Mucosa of stomach (tissue), 1 donor: ENCODE measurements at regions not wholly inside any gene's neighbourhood (a gene's known extent, or its start where the extent isn't known, plus 50 kb on each side); places are given as distances from the start of the nearest gene placed in this dataset.
"Not testable (repeated sequence)": the region's sequence is repeated elsewhere in the genome, so short reads cannot be mapped to it uniquely, and the experiment has no call there.

ENCODE experiments used
- H3K27me3 ChIP-seq: one replicate; pipeline ENCODE4 v1.7.0; 2013; ENCODE audit warnings: mild to moderate bottlenecking, low read length; ENCODE audit not compliant: control insufficient read depth, insufficient read depth
- H3K36me3 ChIP-seq: one replicate; pipeline ENCODE4 v1.7.0; 2013; ENCODE audit warnings: low read length; ENCODE audit not compliant: control insufficient read depth, insufficient read depth
- H3K4me1 ChIP-seq: one replicate; pipeline ENCODE4 v1.7.0; 2013; ENCODE audit warnings: mild to moderate bottlenecking, low read length; ENCODE audit not compliant: control insufficient read depth, insufficient read depth
- H3K4me3 ChIP-seq: one replicate; pipeline ENCODE4 v1.7.0; 2013; ENCODE audit warnings: low read length
- H3K9ac ChIP-seq: one replicate; pipeline ENCODE4 v1.7.0; 2013; ENCODE audit warnings: mild to moderate bottlenecking, low read length, moderate library complexity
- H3K9me3 ChIP-seq: one replicate; pipeline ENCODE4 v1.7.0; 2013; ENCODE audit warnings: mild to moderate bottlenecking, low read length, moderate library complexity; ENCODE audit not compliant: control insufficient read depth
- donor health status: Pancreatic carcinoma.

- H3K9me3 ChIP-seq, result peaks cover 5% of the 10 kb centered on the region
- H3K36me3 ChIP-seq, result no peaks in the 10 kb centered on the region
- no peaks in the 10 kb centered on the region for H3K4me1 ChIP-seq
- H3K27me3 ChIP-seq, result no peaks in the 10 kb centered on the region
- H3K9ac ChIP-seq, result no peak overlapping the region
- no peak overlapping the region for H3K4me3 ChIP-seq
Observed at GRCh38 chr10:3391657-3392056, 219.1 kb upstream of the PITRM1 start.

- H3K36me3 ChIP-seq, result no peaks in the 10 kb centered on the region
- H3K4me1 ChIP-seq, result no peaks in the 10 kb centered on the region
- H3K4me3 ChIP-seq, result no peak overlapping the region
- no peaks in the 10 kb centered on the region for H3K27me3 ChIP-seq
- H3K9ac ChIP-seq, result no peak overlapping the region
- no peaks in the 10 kb centered on the region for H3K9me3 ChIP-seq
Observed at GRCh38 chr10:3389130-3389529, 216.5 kb upstream of the PITRM1 start.

DNA sequence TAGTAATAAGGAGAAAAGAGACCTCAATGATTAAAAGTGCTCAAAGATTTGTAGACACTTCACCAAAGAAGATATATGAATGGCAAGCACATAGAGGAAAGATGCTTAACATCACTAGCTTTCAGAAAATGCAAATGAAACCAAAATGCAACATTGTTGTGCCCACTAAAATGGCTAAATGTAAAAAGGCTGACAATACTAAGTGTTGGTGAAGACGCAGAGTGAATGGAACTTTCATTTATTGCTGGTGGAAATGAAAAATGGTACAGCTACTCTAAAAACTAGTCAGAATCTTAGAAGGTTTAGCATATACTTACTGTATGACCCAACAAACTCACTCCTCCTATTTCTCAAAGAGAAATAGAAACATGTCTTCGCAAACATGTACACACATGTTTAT, 212.9 kb upstream of the PITRM1 start:
- Histone ChIP-seq H3K27me3 (no peaks in the 10 kb centered on the region), H3K9ac (no peak overlapping the region), H3K9me3 (no peaks in the 10 kb centered on the region), H3K4me1 (no peaks in the 10 kb centered on the region), H3K36me3 (no peaks in the 10 kb centered on the region), H3K4me3 (no peak overlapping the region)

DNA sequence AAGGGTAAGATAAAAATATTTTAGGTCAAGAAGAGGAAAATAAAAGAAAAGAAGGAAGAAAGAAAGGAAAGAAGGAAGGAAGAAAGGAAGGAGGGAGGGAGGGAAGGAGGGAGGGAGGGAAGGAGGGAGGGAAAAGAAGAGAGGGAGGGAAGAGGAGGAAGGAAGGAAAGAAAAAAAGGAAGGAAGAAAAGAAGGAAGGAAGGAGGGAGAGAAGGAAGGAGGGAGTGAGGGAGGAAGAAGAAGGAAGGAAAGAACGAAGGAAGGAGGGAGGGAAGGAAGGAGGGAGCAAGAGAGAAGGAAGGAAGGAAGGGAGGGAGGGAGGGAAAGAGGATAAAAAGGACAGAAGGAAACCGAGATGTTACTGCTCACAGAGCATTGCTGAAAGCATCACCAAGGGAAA, 209.5 kb upstream of the PITRM1 start:
- Histone ChIP-seq H3K9ac (no peak overlapping the region), H3K27me3 (no peaks in the 10 kb centered on the region), H3K36me3 (no peaks in the 10 kb centered on the region), H3K9me3 (no peaks in the 10 kb centered on the region), H3K4me3 (no peak overlapping the region), H3K4me1 (no peaks in the 10 kb centered on the region)

DNA sequence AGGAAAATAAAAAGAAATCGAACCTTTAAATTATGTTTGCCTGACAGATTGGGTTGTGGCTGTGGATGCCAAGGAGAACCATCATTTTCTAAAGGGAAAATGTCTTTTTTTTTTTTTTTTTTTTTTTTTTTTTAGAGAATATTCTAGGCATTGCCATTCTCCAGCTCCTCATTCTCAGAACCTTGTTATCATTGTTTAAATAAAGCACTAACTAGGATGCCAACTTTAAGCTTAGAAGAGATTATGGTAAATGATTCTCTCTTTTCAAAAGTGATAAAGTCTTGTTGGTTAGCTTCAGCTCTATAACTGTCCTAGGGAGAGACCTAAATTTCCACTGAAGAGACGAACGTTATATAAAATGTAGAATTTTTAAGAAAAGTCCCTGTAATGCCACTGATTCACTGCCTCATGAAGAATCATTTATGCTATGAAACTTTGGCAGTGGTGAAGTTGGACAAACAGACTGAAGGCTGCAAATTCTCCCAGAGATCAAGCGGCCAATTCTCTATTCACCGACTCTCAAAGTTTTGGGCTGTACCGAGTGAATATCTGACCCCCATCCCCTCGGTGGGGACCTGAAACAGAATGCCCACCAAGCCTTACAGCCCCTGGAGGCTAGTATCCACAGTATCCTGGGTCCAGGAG, 207.9 kb upstream of the PITRM1 start:
- H3K4me3 ChIP-seq, result no peak overlapping the region
- no peaks in the 10 kb centered on the region for H3K9me3 ChIP-seq
- H3K9ac ChIP-seq, result no peak overlapping the region
- H3K27me3 ChIP-seq, result no peaks in the 10 kb centered on the region
- no peaks in the 10 kb centered on the region for H3K36me3 ChIP-seq
- no peaks in the 10 kb centered on the region for H3K4me1 ChIP-seq

GRCh38 chr10:3376631-3377030, 204.0 kb upstream of the PITRM1 start:
- no peaks in the 10 kb centered on the region for H3K9me3 ChIP-seq
- no peaks in the 10 kb centered on the region for H3K4me1 ChIP-seq
- H3K4me3 ChIP-seq, result no peak overlapping the region
- no peak overlapping the region for H3K9ac ChIP-seq
- H3K36me3 ChIP-seq, result no peaks in the 10 kb centered on the region
- H3K27me3 ChIP-seq, result no peaks in the 10 kb centered on the region

DNA sequence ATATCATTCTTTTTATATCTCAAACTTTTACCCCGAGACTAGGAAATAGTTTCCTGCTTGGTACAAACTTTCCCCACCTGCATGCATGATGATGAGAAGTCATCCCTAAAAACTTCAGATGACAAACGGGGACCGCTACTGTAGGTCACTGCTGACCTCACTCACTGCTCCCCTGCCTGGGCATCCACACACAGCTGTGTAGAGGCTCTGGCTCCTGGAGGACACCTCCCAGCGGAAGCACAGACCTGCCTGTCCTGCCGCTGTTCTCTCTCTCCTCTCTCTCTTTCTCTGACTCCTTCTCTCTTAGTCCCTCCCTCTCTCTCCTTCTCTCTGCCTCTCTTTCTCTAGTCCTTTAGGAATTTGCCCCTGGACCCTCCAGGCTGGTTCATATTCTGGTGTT, 202.9 kb upstream of the PITRM1 start:
- H3K9me3 ChIP-seq, result no peaks in the 10 kb centered on the region
- H3K9ac ChIP-seq, result no peak overlapping the region
- H3K4me3 ChIP-seq, result no peak overlapping the region
- H3K27me3 ChIP-seq, result no peaks in the 10 kb centered on the region
- H3K4me1 ChIP-seq, result no peaks in the 10 kb centered on the region
- no peaks in the 10 kb centered on the region for H3K36me3 ChIP-seq

GRCh38 chr10:3374914-3375313, 202.3 kb upstream of the PITRM1 start:
- H3K4me1 ChIP-seq, result no peaks in the 10 kb centered on the region

DNA sequence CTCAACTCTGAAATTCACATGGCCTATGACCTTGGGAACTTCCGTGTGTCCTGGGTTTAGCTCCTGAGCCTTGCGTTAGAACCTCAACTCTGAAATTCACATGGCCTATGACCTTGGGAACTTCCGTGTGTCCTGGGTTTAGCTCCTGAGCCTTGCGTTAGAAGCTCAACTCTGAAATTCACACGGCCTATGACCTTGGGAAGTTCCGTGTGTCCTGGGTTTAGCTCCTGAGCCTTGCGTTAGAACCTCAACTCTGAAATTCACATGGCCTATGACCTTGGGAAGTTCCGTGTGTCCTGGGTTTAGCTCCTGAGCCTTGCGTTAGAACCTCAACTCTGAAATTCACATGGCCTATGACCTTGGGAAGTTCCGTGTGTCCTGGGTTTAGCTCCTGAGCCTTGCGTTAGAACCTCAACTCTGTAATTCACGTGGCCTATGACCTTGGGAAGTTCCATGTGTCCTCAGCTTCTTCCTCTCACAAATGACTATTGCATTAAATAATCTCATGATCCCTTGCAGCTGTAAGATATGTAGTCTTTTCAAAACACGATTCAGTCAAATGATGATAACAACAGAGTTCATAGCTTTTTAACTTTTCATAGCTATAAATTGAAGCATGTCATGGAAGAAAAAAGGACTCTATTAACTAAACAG, 200.9 kb upstream of the PITRM1 start:
- H3K27me3 ChIP-seq, H3K4me1 ChIP-seq, H3K36me3 ChIP-seq, H3K9me3 ChIP-seq, H3K9ac ChIP-seq, H3K4me3 ChIP-seq: not testable (repeated sequence)

More at GRCh38 chr10:3374914-3375313, 202.3 kb upstream of the PITRM1 start:
- H3K4me3 ChIP-seq, result no peak overlapping the region
- H3K36me3 ChIP-seq, result no peaks in the 10 kb centered on the region
- no peaks in the 10 kb centered on the region for H3K9me3 ChIP-seq
- H3K27me3 ChIP-seq, result no peaks in the 10 kb centered on the region
- H3K9ac ChIP-seq, result no peak overlapping the region

DNA sequence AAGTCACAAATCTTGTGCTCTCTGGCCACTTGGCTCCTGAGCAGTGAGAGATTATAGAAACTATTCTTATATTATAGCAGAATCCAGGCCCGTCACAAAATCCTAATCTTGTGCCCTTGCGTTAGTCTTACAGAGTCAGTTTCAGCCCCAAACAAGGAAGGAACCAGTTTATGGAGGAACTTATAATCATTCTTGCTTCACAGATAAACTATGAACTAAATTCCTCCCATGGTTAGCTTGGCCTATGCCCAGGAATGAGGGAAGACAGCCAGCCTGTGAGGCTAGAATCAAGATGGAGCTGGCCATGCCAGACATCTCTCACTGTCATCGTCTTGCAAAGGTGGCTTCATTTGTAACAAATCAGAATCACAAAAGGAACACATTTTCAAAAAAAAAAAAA, 199.7 kb upstream of the PITRM1 start:
- Histone ChIP-seq H3K4me3 (no peak overlapping the region), H3K9me3 (no peaks in the 10 kb centered on the region), H3K36me3 (no peaks in the 10 kb centered on the region), H3K4me1 (no peaks in the 10 kb centered on the region), H3K9ac (no peak overlapping the region), H3K27me3 (no peaks in the 10 kb centered on the region)

DNA sequence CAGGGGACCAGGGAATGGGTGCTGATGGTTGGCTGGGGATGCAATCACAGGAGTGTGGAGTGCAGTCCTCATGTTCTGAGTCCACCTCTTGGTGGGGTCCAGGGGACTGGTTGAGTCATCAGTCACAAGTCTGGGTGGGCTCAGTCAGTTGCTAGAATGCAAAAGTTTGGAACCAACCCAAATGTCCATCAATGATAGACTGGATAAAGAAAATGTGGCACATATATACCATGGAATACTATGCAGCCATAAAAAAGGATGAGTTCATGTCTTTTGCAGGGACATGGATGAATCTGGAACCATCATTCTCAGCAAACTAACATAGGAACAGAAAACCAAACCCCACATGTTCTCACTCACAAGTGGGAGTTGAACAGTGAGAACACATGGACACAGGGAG, 199.0 kb upstream of the PITRM1 start:
- H3K36me3 ChIP-seq, H3K4me1 ChIP-seq, H3K9ac ChIP-seq, H3K4me3 ChIP-seq, H3K27me3 ChIP-seq, H3K9me3 ChIP-seq: not testable (repeated sequence)

- no peaks in the 10 kb centered on the region for H3K27me3 ChIP-seq
- no peaks in the 10 kb centered on the region for H3K9me3 ChIP-seq
- no peaks in the 10 kb centered on the region for H3K4me1 ChIP-seq
- no peak overlapping the region for H3K4me3 ChIP-seq
- no peak overlapping the region for H3K9ac ChIP-seq
- no peaks in the 10 kb centered on the region for H3K36me3 ChIP-seq
Observed at GRCh38 chr10:3366735-3367405, 194.3 kb upstream of the PITRM1 start.
